Stimulated activated CD8-positive, alpha-beta memory T cell treated with anti-CD3 and anti-CD28 coated beads, Interleukin-7, amount 100 ng/mL, for 1 hour (primary cell): ENCODE measurements at regions not wholly inside any gene's neighbourhood (a gene's known extent, or its start where the extent isn't known, plus 50 kb on each side); places are given as distances from the start of the nearest gene placed in this dataset.
"Not testable (repeated sequence)": the region's sequence is repeated elsewhere in the genome, so short reads cannot be mapped to it uniquely, and the experiment has no call there.

Experiments
- DNase-seq, 2 donors: peaks; one replicate each; pipeline ENCODE4 v3.0.0-alpha.2; 2020; ENCODE audit warnings: low read depth in 2 of 2

DNA sequence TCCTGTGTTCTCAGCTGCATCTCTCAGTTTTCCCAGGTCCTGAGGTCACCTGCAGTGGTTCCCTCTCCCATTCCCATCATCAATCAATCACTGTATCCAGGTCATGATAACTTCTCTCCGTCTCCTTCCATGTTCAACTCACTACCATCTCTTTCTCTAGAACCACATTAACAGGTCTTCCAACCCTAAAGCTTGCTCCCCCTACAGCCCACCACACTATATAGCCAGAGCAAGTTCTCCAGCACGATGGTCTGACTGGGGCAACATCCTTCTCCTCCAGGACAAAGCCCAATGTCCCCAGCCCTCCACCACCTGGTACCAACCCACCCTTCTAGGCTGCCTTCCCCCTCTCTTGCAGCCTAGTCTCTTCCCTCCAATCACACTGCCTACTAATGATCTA is 241.6 kb downstream of the CDK5RAP2 start:
- no peak for DNase-seq

DNA sequence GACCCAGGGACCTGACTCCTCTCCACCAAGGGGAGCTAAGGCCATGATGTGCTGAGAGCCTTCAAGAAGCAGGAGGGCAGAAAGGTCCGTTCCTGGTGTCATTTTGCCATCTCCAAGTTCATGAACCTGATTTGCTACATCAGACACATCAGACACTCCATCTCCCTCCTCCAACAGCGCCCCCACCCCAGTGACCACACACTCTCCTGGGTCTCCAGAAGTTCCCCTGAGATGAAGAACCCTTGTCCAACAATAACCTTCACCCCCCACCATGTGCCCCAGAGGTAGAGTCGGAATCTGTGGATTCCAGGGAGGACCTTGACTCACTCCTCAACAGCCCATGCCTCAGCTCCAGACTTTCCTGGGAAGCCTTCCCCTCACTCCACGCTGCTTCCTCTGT is 242.8 kb downstream of the CDK5RAP2 start:
- DNase-seq: no peak

DNA sequence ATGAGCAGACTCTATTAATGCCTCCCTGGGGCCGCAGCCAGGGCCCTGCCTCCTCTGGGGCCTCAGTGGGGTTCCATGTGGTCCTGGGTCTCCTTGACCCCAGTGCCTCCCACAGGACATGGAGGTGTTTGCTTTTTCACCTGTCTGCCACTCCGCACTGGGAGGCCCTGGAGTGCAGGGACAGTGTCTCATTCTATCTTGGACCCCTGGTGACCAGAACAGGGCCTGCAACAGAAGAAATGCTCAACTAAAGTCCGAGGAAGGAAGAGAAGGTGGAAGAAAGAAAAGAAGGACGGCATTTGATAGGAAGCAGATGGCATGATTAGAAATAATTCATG is 243.2 kb downstream of the CDK5RAP2 start:
- DNase-seq: no peak

DNA sequence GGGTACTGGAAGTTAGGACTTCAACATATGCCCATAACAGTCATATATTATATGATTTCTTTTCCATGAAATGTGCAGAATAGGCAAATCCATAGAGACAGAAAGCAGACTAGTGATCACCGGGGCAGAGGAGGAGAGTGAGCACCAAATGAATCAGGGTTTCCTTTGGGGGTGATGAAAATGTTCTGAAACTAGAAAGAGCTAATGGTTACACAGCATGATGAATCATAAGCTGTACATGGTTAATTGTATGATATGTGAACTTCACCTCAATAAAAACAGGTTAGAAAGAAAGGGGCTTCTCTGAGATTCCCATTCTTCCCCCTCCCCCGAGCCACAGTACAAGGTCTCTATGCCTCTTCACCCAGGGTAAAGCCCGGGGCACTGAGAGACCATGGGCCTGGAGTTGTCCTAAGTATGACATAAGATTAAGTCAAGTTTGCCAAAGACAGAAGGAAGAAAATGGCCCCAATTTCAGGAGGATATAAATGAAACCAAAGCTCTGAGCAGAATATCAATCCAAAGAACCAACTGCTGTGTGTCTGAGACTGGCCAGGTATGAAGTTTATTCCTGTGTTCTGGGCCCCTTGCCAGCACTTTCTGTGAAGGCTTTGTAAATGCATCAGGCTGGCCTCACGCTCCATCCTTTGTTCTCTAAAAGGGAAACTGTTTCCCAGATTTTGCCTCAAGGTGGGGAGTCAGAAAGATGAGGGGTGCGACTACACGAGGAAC is 243.8 kb downstream of the CDK5RAP2 start:
- no peak for DNase-seq

DNA sequence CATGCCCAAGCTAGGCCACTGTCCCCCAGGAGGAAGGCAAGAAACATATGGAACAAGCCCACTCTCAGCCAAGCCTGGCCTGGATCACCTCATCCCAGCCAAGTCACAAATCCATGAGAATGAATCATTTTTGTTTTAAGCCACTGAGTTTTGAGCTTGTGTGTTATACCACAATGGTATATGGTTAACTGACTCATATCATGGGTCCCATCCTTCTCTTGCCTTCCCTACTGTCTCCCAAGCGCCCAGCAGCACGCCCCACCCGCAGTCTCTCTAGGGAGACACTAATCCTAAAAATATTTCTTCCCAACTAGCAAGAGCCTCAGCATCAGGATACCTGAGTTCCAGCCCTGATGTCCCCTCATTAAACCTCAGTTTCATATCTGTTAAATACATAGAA is 248.1 kb downstream of the CDK5RAP2 start:
- DNase-seq: no peak

DNA sequence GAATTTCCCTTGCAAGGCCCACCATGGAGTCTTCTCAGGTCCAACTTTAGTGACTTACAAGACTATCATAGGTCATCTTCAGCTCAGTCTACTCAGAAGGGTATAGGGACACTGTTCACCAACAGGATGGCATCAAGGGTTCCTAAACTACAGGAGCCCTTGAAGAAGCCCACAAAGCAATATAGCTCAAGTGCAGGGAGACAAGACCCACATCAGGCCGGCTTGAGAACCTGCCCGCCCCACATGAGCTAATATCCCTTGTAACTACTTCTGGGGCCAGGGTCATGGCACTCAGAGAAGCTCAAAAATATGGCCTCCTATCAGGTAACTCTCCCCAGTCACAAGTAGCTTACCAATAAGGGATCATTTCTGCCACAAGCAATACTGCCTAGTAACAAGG is 249.9 kb downstream of the CDK5RAP2 start:
- no peak for DNase-seq

DNA sequence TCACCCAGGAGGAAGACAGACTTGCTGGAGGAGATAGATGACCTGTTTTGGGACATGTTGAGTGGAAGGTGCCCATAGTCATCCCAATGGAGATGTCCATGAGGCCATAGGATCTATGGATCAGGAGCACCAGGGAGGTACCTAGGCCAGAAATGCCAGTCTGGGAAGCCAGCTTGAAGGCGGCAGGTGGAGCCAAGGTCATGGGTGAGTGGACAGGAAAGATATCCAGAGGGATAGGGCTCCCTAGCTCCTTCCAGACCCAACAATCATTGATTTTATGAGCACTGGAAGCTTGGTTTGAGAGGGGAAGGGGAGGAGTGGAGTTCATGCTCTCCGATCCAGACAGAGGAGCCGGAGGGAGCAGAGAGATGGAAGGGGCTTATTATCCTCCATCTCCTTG is 252.6 kb downstream of the CDK5RAP2 start:
- no peak for DNase-seq

DNA sequence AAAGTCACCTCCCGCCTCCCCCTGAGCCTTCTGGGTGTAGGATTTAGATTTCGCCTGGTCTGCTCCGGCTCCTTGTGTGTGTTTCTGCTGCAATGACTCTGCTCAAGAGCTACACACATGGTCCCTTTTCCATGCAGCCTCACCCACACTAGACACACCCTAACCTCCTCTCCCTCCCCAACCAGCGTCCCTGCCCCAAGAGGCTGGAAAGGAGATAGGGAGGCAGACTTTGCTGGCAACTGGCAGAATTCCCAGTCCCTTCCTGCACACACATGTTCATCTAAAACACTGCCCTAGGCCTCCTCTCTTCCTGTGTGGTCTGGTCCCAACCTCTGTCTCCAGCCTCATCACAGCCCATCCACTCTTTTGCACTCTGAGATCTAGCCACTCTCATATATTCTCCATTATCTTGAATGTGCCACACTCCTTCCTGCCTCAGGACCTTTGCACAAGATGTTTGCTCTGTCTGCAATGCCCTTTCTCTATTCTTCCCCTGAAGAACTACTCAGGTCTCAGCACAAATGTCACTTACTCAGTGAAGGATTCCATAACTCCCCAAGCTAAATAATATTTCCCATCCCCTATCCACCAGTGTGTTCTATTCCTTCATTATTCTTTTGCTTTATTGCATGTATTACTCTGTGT is 253.8 kb downstream of the CDK5RAP2 start:
- no peak for DNase-seq

DNA sequence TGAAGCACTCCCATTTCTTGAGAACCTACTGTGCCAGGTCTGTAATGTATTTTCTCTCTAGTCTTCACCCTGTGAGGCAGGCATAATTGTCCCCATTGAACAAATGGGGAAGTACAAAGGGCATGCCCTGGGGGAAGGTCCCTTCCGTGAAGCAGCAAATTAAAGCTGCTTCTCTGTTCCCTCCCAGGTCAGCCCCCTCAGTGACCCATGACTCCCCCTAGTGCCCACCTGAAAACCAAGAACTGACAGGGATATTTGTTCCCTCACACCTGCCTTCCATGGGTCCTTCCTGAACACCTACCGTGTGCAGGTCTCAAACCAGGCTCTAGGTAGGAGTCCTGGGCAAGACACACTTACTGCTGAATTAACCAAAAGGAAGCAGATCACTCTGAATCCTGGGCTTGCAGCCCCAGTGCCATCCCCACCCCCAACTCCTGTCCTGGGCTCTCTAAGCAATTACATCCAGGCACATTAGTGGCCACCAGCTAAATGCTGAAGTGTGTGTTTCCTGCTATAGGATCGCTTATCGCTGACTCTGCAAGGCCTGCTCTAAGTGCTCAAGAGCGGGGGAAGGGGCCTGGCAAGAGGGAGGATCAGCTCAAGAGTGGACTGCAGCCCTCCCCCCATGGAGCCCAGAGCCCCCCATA is 254.8 kb downstream of the CDK5RAP2 start:
- no peak for DNase-seq

DNA sequence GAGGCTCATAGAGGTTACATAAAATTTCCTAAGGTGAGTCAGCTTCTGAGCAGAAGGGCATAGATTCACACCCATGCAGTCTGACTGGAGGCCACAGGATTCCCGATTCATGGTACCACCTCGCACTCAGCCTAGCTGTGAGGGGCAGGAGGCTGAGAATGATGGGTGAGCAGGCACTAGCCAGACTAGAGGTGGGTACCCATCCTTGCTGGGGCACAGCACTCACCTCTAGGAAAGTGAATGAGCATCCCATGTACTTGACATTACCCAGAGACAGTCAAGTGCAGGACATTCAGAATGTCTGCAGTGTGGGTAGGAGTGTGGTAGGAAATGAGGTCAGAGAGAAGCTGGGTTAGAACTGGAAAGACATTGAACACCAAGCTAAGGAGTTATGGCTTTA is 255.5 kb downstream of the CDK5RAP2 start:
- DNase-seq: no peak

DNA sequence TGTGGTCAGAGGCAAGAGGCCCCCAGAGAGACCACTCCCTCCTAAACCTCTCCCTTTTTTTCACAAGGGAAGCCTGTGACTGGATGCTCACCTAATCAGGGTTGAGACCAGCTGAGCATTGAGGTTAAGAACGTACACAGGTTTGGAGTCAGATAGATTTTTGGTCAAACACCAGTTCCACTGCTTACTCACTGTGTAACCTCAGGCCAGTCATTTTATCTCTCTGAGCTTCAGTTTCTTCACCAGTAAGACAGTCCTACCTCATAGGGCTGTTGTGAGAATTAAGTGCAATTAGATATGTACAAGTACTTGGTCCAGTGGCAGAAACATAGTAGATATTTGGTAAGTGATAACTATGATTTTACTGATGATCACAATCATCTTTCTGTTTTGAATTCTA is 256.8 kb downstream of the CDK5RAP2 start:
- DNase-seq: no peak

DNA sequence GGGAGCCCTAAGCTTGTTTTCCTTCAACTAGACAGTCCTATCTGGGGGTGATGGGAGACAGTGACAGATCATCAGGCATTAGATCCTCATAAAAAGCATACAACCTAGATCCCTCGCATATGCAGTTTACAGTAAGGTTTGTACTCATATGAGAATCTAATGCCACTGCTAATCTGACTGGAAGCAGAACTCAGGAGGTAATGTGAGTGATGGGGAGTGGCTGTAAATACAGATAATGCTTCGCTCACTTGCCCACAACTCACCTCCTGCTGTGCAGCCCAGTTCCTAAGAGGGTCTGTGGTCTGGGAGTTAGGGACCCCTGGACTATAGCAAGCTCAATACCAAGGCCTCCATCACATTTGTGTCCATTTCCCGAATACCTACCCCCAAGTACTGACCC is 260.5 kb downstream of the CDK5RAP2 start:
- no peak for DNase-seq

DNA sequence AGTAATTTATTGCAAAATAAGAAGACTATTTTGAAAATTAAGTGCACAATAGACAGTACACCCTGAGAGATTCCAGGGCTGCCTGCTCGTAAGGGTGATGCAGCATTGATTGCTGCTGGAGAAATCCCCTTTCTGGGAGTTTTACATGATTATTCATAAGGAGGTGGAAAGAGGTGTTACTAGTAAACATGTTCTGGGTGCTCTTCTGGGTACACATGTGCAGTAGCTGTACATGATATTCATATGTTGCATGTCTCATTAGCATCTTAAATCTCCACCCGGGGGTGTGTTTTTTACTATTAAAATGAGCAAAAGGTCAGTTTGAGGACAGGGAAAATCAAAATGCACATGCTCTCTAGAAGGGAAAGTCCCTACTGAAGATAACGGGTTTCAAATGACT is 264.8 kb downstream of the CDK5RAP2 start:
- no peak for DNase-seq

DNA sequence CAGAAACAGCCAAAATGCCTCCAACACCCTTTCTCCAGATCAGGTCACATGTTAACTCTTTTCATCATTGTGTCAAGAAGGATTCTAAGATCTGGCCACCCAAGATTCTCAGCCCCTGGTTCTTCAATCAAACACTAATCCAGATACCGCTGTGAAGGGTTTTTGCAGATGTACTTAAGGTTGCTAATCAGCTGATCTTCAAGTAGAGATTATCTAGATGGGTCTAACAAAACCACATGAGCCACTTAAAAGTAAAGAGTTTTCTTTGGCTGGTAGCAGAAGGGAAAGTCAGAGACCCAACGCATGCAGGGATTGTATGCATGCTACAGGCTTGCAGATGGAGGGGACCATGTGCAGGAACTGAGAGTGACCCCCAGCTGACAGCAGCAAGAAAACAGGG is 267.9 kb downstream of the CDK5RAP2 start:
- no peak for DNase-seq

DNA sequence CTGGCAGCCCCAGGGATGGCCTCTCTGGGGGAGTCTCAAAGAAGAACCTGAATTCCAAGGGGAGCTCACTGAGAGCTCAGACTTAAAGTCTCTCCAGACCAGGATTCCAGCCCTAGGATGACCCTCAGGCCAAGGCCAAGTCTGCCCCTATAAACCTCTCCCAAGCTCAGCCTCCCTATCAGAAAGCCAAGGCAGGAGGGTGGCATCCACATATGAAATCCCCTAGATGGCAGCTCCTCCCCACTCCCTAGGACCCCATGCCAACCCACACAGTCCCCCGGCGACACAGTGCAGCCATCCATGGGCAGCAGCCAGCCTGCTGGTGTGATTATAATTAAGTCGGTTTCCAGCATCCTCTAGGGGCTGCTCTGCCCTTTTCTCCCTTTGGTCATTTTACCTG is 269.9 kb downstream of the CDK5RAP2 start:
- no peak for DNase-seq

DNA sequence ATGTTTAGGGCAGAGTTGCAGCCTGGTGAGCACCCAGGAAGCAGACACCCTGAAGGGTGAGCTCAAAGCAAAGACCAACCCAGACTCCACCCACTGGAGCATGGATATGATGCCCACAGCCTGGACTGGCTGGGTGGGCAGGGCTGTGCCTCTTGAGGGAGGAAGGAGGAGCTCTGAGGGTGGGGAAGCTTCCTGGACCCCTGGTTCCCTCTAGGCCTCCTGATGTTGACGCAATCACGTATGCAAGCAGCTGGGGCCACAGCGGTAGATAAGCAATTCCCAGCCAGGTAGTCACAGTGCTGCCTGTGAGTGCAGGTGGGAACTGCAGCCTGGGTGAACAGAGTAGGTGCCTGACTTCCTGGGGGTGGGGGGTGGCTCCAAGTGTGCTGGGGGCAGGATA is 271.5 kb downstream of the CDK5RAP2 start:
- no peak for DNase-seq

DNA sequence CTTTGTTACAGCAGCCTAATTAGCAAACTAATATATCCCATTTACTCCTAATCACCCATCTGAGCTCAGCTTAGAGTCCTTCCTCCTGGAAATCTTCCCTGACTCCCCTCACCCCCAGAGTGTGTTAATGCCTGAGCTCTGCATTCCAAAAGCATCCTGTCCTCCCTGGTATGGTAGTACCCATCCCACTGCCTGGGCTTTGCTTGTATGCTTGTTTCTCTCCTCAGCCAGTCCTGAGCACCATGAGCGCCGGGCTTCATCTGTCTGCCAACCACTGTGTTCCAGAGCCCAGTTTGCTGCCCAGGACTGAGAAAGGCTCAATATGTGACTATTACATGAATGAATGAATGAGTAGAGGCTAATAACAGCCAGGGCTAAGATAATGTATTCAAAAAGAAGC is 272.4 kb downstream of the CDK5RAP2 start:
- DNase-seq: no peak

DNA sequence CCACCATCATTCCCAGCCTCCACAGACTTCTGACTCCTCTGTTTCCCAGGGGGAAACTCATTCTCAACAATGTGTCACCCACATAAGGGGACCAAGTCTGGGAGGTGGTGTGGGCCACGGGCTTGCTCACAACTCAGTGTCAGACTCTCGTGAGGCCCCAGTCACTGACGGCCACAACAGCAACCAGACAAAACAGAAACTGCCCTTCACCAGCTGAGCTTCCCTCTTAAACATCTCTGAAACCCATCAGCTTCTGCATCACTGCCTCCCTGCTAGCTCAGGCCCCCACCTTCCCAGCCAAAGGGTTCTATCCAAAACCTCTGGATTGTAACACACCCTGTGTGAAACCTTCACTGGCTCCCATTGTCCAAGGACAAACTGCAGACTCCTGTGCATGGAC is 273.4 kb downstream of the CDK5RAP2 start:
- no peak for DNase-seq

DNA sequence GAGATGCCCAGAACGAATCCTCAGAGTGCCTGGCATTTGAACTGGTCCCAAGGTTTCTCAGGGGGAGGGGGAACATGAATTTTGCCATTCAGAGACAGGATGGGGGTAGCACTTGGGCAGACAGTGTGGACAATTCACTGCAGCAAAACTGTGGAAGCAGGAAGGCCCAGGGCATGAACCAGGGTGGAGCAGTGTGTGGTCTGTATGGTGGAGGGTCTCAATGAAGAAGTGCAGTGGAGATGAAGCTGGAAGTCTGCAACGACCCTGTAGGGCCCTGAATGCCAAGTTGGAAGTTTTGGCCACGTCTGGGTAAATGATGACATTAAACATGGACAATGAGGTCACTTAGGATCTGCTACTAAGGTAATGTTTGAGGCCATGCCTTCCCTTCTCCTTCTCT is 273.9 kb downstream of the CDK5RAP2 start:
- no peak for DNase-seq

DNA sequence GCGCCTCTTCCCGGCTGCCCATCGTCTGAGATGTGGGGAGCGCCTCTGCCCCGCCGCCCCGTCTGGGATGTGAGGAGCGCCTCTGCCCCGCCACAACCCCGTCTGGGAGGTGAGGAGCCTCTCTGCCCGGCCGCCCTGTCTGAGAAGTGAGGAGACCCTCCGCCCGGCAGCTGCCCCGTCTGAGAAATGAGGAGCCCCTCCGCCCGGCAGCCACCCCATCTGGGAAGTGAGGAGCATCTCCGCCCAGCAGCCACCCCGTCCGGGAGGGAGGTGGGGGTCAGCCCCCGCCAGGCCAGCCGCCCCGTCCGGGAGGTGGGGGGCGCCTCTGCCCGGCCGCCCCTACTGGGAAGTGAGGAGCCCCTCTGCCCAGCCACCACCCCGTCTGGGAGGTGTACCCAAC is 275.1 kb downstream of the CDK5RAP2 start:
- DNase-seq: not testable (repeated sequence)

DNA sequence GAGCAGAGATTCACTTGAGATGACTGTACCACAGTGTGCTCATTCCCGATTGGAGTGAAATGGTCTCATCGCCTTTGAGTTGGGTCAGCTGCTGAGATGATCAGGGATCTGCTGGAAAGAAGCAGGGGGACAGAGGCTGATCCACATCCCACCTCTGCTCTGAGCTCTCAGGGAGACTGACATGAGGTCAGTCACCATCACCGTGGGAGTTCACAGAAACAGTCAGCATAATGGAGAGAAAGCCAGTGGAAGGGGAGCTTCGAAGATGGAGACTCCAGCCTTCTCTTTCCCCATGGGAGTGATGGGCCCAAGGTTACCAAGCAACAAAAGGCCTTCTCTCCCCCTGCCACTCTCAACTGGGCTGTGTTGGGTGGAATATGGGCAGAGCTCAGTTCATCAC is 276.4 kb downstream of the CDK5RAP2 start:
- no peak for DNase-seq

DNA sequence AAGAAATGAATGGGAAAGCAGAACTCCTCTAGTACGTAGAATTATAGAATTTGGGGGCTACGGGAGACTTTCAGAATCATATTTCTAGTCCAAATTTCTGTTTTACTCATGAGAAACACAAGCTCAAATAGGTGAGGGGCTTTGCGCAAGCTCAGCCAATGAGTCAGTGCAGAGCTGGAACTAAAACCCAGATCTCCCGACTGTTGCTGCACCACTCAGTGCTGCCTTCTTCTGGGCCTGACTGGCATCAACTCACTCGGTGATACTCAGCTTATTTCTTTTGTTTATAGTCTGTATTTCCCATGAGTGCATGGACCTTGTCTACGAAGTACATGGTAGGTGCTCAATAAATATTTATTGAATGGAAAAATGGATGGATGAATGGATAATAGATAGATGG is 280.2 kb downstream of the CDK5RAP2 start:
- DNase-seq: no peak

DNA sequence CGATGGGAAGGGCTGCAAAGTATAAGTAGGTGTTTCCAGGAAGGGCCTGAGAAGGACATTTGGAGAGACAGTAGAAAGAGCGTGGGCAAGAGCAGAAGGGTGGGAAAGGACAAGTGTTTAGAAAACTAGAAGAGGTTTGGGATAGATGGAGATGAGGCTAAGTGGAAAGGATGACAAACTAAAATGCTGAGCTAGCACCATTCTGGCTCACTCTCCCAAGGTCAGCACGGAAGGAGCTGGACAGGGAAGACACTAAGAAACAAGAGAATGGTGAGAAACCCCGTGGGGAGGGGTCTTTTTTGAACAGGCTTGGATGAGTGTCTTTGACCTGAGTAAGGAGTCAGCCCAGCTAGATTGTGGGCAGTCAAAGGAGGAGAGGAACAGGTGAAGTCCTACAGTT is 286.0 kb downstream of the CDK5RAP2 start:
- DNase-seq: no peak

DNA sequence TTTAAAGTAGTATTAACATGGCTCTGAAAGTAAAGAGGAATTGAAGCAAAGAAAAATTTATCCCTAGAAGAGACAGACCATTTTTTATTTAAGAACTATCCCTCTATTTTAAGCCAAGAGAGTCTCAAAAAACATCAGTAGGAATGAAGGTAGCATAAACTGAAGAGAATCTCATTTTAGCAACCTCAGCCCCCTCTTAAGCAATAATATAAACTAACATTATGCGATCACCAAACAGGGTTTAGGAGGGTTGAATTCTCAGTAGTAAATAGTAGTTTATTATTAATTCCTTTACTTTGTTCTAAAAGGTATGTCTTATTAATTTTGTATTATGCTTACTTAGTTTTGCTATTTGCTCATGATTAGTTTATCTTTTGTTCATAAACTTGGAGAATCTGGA is 287.4 kb downstream of the CDK5RAP2 start:
- DNase-seq: no peak
